HepG2 (cell line): ENCODE measurements at regions not wholly inside any gene's neighbourhood (a gene's known extent, or its start where the extent isn't known, plus 50 kb on each side); places are given as distances from the start of the nearest gene placed in this dataset.

ENCODE experiments used
- ATF4 ChIP-seq, 2 experiments: fragments of 450-650 bp in 1 of 2; sonication (generic) in 1 of 2; formaldehyde crosslinking; IDR thresholded peaks; 2 replicates each; pipeline versions ENCODE4 v1.5.0 to v1.8.0; 2020 to 2022; ENCODE audit warnings: mild to moderate bottlenecking in 1 of 2, missing genetic modification reagents in 1 of 2
- CBX2 ChIP-seq, 2 experiments: fragments of 200-600 bp in 1 of 2; sonication (generic); formaldehyde crosslinking in 1 of 2; IDR thresholded peaks; 2 replicates each; pipeline versions ENCODE4 v1.7.0 to v1.8.1; 2018 to 2022; ENCODE audit warnings: low read depth in 2 of 2, low read length in 1 of 2, mild to moderate bottlenecking in 1 of 2, missing genetic modification reagents in 1 of 2
- MAX ChIP-seq: IDR thresholded peaks from 2 replicates; pipeline ENCODE4 v1.6.1; 2012; ENCODE audit warnings: inconsistent platforms
- MEIS1 ChIP-seq: sonication (generic); formaldehyde crosslinking; IDR thresholded peaks from 2 replicates; pipeline ENCODE4 v1.9.0; 2021; ENCODE audit warnings: mild to moderate bottlenecking, missing genetic modification reagents, moderate library complexity, borderline replicate concordance
- MYC ChIP-seq: sonication (generic); formaldehyde crosslinking; IDR thresholded peaks from 2 replicates; pipeline ENCODE4 v1.9.0; 2021; ENCODE audit warnings: missing genetic modification reagents, borderline replicate concordance
- NFKBIZ ChIP-seq: IDR thresholded peaks from 2 replicates; pipeline ENCODE4 v1.6.1; 2018; ENCODE audit warnings: missing genetic modification reagents, missing compliant biosample characterization
- NR2F1 ChIP-seq, 2 experiments: fragments of 450-650 bp in 1 of 2; formaldehyde crosslinking in 1 of 2; IDR thresholded peaks; 2 replicates each; pipeline versions ENCODE4 v1.5.0 to v1.6.1; 2016 to 2020; ENCODE audit warnings: mild to moderate bottlenecking in 1 of 2, missing compliant biosample characterization in 1 of 2, missing genetic modification reagents in 1 of 2, moderate library complexity in 1 of 2
- POGK ChIP-seq: sonication (generic); formaldehyde crosslinking; conservative IDR thresholded peaks from 2 replicates; pipeline ENCODE4 v1.8.0; 2022; ENCODE audit warnings: mild to moderate bottlenecking, moderate library complexity, missing genetic modification reagents
- TRIM22 ChIP-seq: fragments of 450-650 bp; IDR thresholded peaks from 2 replicates; pipeline ENCODE4 v1.6.1; 2017
- ZMYM4 ChIP-seq: sonication (generic); formaldehyde crosslinking; IDR thresholded peaks from 2 replicates; pipeline ENCODE4 v1.8.1; 2023; ENCODE audit warnings: mild to moderate bottlenecking, missing genetic modification reagents
- ZNF331 ChIP-seq: sonication (generic); formaldehyde crosslinking; IDR thresholded peaks from 2 replicates; pipeline ENCODE4 v1.4.0; 2020; ENCODE audit warnings: missing genetic modification reagents
- ZNF576 ChIP-seq: sonication (generic); formaldehyde crosslinking; IDR thresholded peaks from 2 replicates; pipeline ENCODE4 v1.4.0; 2020; ENCODE audit warnings: mild to moderate bottlenecking, missing genetic modification reagents
- ZNF678 ChIP-seq: sonication (generic); formaldehyde crosslinking; IDR thresholded peaks from 2 replicates; pipeline ENCODE4 v1.4.0; 2020; ENCODE audit warnings: mild to moderate bottlenecking, missing genetic modification reagents
- TF ChIP-seq, protein P1 (sequence below), 2 experiments: sonication (generic) in 1 of 2; formaldehyde crosslinking in 1 of 2; IDR thresholded peaks; 2 replicates each; pipeline versions ENCODE4 v1.5.1 to v1.6.1; 2011 to 2020; ENCODE audit warnings: borderline replicate concordance in 1 of 2, low read depth in 1 of 2, low read length in 1 of 2, mild to moderate bottlenecking in 1 of 2, missing genetic modification reagents in 1 of 2, moderate library complexity in 1 of 2
- TF ChIP-seq, protein P2 (sequence below): IDR thresholded peaks from 2 replicates; pipeline ENCODE4 v1.6.1; 2016; ENCODE audit warnings: mild to moderate bottlenecking

DNA sequence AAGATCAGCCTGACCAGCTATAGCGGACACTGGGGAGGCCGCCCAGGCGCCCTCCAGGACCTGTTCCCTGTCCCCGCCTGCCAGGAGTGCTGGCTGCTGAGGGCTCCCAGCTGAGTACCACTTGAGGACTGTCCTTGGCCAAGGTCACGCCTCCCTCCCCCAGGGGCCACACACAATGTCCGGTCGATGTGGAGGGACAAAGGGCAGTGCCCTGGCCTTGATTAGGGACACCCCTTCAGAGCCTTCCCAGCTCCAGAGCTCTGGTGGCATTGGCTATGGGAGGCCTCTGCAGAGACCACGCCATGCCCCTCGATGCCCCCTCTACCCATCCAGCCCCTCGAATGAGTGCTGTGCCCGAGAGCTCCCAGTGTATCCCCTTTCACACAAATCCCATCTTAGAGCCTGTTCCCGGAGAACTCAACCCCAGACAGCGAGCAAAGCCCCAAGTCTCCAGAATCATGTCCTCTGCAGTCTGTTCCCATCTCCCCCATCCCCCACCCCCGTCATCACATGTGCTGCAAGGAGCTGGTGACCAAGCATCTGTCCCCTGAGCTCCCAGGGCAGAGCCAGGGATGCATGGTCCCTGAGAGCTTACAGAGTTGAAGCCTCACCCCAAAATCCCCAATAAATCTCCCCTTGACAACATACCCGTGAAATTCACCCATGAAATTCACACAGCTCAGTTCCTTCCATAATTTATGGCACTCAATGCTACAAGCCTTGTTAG lies 158.9 kb downstream of the NUP210 start (continued):
- no peak for TF ChIP-seq CBX2 (IDR thresholded peaks at IDR 0.05; ENCODE audit: low read depth, low read length)
- TF ChIP-seq CBX2 (CRISPR knock-in tag; IDR thresholded peaks at IDR 0.05; ENCODE audit: low read depth): no peak
- TF ChIP-seq, protein P1, sequence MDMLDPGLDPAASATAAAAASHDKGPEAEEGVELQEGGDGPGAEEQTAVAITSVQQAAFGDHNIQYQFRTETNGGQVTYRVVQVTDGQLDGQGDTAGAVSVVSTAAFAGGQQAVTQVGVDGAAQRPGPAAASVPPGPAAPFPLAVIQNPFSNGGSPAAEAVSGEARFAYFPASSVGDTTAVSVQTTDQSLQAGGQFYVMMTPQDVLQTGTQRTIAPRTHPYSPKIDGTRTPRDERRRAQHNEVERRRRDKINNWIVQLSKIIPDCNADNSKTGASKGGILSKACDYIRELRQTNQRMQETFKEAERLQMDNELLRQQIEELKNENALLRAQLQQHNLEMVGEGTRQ (IDR thresholded peaks at IDR 0.05; ENCODE audit: low read depth, low read length): no peak
- TF ChIP-seq, protein P1 (CRISPR knock-in tag; IDR thresholded peaks at IDR 0.05; ENCODE audit: borderline replicate concordance): no peak
- 0 out of 2 replicates have a peak, but pooled peaks have one; percentile 58 for TF ChIP-seq POGK
- TF ChIP-seq NR2F1 (CRISPR knock-in tag; IDR thresholded peaks at IDR 0.05): peak in 1 of 2 experiments; percentile 82; a peak in 2 of 4 replicates
- no peak for TF ChIP-seq TRIM22
- peak; percentile 70; the same call in 1 of the 2 replicates for TF ChIP-seq ZNF331
- TF ChIP-seq ATF4 (CRISPR knock-in tag; IDR thresholded peaks at IDR 0.05): no peak
- TF ChIP-seq NFKBIZ (CRISPR knock-in tag): no peak
- TF ChIP-seq ZNF576: no peak
- TF ChIP-seq MEIS1 (CRISPR knock-in tag): peak; percentile 34; the same call in 1 of the 2 replicates
- TF ChIP-seq ZMYM4 (CRISPR knock-in tag): peak; percentile 70
- 0 out of 2 replicates have a peak, but pooled peaks have one; percentile 34 for TF ChIP-seq MYC (CRISPR knock-in tag)
- TF ChIP-seq, protein P2, sequence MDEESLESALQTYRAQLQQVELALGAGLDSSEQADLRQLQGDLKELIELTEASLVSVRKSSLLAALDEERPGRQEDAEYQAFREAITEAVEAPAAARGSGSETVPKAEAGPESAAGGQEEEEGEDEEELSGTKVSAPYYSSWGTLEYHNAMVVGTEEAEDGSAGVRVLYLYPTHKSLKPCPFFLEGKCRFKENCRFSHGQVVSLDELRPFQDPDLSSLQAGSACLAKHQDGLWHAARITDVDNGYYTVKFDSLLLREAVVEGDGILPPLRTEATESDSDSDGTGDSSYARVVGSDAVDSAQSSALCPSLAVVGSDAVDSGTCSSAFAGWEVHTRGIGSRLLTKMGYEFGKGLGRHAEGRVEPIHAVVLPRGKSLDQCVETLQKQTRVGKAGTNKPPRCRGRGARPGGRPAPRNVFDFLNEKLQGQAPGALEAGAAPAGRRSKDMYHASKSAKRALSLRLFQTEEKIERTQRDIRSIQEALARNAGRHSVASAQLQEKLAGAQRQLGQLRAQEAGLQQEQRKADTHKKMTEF (CRISPR knock-in tag): peak; percentile 26; the same call in 1 of the 2 replicates
- 0 out of 2 replicates have a peak, but pooled peaks have one; percentile 58 for TF ChIP-seq MAX
- peak; percentile 50; the same call in 1 of the 2 replicates for TF ChIP-seq ZNF678 (CRISPR knock-in tag)
